ENCODE measurements at regions not wholly inside any gene's neighbourhood (a gene's known extent, or its start where the extent isn't known, plus 50 kb on each side); places are given as distances from the start of the nearest gene placed in this dataset.

DNA sequence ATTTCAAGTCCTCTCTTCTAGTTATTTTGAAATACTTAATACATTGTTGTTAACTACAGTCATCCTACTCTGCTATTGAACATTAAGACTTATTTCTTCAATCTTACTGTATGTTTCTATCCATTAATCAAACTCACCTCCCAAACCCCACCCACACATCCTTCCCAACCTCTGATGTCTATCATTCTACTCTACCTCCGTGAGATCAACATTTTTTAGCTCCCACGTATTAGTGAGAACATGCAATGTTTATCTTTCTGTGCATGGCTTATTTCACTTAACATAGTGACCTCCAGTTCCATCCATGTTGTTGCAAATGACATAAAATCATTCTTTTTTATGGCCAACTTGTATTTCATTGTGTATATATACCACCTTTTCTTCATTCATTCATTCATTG, 236.6 kb upstream of the CTNNB1 start:
- DNase-seq = no peak

DNA sequence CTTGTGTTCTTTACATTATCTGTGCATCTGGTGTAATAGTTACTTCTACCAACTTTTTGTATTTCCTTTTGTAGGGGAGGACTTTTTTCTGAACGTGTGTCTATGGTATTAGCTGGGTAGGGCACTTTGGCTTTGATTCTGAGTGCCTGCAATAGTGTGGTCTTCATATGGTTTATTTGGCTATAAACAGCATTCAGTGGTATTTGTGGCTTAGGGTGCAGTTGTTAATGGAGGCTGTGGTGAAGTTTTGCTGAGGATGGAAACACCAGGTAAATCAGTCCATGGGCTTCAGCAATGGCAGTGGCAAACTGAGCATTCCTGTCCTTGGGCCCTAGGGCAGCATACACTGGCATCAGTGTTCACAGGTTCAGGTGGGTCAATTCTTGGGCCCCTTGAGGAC, 230.6 kb upstream of the CTNNB1 start:
- DNase-seq = no peak

DNA sequence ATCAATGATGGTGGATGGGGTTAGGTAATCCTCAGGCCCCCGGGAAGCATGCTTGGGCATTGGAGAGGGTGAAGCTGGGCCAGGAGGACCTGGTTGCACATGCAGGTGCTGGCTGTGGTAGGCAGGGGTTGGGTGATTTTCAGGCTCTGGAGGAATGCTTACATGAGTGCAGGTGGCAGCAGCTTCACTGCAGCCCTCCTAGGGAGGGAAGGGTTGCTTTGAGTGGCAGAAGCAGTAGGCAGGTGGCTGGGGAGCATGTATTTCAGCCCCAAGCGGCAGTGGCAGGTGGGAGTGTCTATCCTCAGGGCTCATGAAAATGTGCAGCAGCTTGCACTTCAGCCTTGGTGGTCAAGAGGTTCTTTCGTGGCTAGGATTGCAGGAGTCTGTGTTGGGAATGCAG, 230.0 kb upstream of the CTNNB1 start:
- no peak for DNase-seq

DNA sequence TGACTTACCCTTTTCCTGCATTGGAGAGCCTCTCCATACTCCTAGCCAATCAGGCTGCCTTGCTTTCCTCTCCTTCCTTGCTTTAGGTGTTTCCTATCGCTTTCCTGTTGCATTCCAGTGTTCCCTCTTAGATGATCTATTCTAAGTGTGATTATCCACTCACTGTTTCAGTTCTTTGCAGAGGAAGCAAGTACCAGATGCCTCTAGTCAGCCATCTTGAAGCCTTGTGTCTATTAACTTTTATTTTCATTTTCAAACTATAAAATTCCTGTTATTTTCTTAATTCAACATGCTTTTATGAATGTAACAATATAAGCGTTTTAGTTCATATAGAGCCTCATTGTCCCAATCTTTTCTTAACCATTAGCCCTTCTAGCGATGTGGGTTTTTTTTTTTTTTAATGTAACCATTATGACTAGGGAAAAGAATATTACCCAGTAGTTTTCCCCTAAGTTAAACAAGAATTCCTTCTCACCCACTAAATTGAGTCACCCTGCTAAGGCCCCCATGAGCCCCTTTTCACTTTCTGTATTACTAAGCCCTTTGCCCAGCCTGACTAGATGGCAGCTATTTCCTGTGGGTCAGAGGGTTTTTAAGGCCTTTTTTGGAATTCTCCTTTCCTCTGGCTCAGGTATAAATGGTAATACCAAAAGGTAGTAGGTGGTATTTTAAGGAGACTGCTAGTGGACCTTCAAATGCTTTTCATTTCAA, 229.4 kb upstream of the CTNNB1 start:
- DNase-seq = no peak

DNA sequence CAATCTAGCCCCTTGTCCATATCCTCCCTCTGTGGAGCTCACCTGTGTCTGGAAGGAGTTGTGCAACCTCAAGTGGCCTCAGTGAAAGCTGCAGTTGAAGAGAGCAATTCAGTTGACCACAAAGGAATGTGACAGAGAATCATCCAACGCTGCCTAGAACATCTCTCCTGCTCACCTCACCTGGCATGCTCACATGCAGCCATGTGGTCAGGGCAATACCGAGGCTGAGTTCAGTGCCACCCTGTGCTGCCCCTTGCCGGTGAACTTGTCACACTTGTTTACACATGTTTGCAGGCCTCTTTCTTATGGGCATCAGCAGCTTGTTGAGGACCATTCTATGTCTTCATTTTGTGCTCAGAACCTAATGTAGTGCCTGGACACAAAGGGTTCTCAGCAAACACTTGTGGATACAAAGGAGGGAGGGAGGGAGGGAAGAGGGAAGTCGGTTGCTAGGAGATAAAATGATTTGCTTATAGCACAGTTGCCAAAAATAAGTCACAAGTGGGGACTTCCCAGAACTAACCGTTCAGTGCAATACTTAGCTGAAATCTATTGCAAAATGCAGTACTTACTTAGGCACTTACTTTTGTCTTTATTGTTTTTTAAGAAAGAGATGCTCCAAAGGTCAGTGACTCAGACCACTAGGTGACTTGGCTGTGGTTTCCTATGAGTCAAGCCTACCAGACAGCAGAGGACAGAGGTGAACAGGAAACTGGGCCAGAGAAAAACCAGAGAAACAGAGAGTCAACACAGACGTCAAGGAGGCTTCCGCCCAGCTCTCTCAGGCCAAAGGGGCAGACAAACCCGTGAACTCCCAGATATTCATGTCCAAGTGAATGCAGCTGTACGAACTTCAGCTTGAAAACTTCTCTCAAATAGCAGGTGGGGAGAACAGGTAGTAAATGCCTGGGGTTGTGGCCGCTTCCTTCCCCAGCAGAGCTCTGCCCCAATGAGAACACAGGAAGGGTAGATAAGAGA, 227.8 kb upstream of the CTNNB1 start:
- DNase-seq = peak; percentile 71

DNA sequence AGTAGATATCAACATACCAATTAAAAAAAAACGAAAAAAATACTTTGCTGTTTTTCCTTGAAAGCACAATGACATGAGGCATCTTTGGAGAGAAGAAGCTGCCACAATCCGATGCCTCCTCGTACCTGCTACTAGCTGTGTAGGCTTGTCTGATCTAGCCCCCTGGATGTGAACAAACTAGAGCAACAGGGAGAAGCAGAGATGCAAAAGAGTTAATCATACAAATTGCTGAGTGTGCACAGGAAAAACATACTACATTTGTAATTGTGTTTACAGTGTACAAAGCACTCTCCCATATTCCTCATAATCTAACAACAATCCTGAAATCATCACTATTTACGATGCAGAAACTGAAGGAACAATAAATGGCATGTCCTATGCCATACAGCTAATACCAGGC, 227.0 kb upstream of the CTNNB1 start:
- DNase-seq = no peak

DNA sequence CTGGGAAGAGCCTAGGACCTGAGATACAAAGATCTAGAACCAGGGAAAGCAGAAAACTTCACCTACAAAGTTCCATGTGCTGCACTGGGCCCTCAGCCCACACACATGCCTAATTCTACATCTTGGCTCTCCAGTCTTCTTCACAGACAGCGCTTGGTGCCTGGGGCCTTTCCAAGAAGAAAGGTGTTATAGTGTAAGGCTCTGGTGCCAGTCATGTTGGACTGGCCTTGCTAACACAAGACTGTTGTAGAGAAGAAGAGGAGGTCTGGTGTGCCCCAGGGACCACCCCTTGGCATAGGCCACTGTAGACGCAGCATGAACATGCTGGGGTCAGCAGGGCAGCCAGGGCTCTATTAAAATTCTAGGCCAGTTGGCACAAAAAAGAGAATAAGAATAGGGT, 226.2 kb upstream of the CTNNB1 start:
- no peak for DNase-seq

DNA sequence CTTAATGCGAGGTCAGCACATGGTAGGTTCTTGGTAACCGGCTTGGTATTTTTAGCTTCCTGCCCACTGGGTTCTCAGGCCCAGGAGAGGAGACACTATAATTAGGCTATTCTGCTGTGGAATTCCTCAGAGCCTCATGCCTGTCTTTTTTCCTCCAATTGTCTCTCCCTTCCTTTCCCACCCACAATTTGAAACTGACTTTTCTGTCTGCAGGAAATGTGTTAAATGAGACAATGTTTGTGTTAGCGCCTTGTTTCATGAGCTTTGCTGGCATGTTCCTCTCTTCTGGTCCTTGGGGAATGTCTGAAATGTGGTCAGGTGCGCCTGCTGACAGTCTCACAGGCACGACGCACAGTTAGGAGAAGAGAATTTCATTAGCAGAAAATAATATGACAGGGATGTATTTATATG, 223.6 kb upstream of the CTNNB1 start:
- no peak for DNase-seq

DNA sequence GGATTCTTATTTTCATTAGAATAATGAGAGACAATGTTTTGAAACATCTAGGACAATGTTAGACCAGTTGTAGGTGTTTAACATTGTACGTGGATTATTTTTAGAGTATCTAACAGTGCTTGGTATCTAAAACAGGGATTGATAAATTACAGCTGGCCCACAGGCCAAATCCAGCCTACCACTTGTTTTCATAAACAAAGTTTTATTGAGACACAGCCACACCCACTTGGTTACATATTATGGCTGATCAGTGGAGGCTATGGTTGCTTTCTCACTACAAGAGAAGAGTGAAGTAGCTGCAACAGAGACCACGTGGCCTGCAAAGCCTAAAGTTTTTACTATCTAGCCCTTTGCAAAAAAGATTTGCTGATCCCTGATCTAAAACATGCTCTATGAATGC, 223.1 kb upstream of the CTNNB1 start:
- no peak for DNase-seq

DNA sequence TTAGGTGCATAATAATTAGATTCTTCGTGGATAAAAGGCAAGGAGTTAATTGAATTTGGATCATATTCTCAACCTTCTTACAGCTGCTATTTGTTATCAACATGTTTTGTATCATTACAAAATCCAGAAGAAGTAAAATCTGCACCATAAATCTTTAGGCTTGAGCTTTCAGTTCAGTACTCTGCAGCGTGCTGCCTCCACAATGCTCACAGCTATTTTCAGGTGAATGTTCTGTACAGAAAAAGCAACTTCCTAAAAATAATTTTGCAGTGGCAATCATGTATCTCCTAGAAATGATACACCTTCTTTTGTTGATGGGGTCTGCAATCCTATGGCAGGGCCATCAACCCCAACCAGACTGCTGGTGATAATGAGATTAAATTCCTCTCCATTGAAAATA, 220.9 kb upstream of the CTNNB1 start:
- no peak for DNase-seq

DNA sequence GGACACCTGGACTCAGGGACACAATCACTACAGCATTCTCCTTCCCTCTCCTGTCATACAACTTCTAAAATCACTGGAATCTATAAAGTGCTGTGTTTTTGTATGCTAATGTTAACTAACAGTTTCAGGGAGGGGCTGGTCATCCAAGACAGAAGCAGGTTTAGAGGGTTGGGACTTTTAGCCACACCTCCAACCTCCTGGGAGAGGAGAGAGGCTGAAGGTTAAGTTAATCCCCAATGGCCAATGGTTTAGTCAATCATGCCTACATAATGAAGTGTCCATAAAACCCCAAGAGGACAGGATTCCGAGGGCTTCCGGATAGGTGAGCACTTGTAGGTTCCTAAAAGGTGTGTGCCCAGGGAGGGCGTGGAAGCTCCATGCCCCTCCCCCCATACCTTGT, 219.3 kb upstream of the CTNNB1 start:
- DNase-seq = no peak

DNA sequence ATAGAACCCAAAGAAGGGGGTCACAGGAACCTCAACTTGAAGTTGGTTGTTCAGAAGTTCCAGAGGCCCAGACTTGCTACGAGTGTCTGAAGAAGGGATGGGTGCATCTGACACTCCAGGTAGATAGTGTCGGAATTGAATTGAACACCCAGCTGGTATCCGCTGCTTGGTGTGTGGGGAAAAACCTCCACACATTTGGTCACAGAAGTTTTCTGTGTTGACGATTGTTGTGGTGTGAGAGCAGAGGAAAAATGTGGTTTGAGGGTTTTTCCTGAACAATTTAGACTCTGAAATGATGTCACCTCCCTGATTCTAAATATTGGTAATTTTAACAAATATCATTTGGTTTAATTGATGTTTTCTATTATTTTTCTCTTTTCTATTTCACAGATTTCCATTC, 218.8 kb upstream of the CTNNB1 start:
- no peak for DNase-seq

DNA sequence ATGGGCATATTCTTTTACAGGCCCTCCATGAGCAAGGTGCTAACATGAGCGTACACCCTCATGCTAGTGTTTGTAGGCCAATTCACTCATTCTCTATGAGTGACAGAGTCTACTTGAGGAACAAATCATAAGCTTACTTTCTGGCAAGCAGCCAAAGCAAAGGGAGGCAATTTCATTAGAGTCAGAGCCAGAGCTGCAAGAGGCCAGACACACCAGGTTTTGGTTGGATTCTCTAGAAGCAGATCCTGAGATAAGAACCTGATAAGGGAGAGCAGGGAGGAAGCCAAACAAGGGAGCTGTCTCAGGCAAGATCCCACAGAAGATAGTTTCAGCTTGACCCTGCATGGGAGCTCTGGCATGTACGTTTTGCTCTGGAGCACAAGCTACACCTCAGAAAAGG, 214.1 kb upstream of the CTNNB1 start:
- no peak for DNase-seq

DNA sequence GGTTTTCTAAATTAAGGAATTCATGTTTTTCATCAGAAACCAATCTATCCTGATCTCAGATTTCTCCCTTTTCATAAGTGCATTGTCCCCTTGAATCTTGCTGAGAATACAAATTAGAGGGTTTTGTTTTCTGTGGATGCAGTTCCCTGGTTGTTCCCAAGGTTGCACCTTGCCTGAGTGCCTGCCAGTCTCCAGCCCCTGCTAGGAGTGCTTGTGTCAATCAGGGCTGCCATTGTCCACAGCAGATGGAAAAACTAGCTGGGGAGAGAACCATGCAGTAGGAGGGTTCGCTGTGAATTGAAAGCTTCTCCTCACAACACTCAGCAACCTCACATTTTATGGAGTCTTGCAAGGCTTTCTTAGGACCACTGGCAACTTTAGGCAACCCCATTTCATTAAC, 210.8 kb upstream of the CTNNB1 start:
- DNase-seq = no peak

DNA sequence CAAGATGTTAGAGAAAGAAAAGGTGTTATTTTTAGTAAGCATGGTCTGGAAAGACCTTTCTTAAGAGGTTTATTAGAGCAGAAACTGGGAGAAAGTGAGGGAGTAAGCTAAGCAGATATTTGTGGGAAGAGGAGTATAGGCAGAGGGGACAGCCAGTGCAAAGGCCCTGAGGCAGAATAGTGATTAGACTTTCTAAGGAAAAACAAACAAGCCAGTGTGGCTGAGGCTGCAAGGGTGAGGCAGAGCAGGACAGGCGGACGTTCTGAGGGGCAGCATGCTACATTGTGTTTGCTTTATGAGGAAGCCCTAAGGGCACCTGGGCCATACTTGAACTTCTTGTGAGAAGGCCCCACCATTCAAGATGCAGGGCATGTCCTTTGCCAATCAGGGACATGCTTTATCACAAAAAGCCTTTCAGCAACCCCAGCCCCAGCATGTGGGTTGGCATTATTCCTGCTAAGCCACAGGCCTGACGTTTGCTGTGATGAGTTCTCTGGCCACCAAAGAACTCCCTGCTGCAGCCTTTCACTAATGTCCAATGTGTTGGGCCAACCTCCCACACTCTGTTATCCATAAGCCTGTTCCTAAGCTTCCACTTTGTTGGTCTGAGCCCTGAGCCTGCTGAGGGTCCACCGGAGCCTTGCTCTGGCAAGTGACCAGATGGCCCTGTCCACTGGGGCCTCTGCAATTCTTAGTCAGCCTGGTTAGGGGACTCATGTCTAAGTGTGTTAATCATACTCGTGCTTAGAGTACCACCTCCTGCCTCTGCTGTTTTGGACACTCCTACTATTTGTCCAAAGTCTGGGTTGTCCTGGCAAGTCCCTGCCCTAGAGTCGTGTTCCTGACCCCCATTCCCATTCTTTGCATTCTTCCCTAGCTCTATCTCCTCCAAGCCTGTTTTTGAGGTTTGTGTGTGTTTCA, 209.9 kb upstream of the CTNNB1 start:
- DNase-seq = no peak

DNA sequence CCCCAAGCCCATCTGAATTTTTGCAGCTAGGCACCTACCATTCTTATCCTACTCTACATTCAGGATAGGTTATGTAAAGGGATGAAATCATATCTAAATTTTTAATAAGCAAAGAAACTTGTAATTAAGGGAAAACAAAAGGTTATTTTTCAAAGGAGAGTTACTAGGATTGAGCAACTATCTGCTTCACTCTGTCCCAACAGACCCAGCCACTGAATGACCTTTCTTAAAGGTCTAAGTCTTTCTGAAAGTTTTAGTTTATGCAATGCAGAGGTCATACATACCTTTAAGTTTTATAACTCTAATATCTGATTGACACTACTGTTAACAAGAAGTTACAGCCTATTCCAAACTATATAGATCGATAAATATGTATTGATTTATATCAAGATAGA, 209.2 kb upstream of the CTNNB1 start:
- no peak for DNase-seq

DNA sequence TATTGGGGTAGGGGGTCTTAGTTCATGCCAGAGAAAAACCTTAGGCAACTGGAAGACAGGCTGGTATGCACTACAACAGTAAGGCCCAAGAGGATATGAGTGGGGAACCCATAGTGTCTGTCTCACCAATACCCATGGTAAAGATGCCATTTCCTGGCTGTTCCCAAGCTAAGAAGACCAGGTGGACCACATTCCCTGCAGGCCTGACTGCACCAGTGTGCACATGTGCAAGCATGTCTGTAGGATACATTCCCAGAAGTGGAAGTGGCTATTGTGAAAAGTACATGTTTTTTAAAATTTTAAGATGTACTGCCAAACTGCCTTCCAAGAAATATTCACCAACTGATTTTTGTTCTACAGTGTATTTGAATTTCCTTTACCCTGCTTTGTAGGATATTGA, 207.3 kb upstream of the CTNNB1 start:
- DNase-seq = no peak

DNA sequence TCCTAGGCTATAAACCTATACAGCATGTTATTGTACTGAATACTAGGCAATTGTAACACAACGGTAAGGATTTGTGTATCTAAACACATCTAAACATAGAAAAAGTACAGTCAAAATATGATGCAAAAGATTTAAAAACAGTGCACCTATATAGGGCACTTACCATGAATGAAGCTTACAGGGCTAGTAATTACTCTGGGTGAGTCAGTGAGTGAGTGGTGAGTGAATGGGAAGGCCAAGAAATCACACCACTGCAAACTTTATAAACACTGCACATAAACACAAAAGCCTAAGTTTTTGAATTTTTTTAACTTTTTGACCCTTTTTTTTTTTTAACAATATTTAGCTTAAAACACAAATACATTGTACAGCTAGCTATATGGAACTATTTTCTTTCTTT, 204.7 kb upstream of the CTNNB1 start:
- DNase-seq = no peak

DNA sequence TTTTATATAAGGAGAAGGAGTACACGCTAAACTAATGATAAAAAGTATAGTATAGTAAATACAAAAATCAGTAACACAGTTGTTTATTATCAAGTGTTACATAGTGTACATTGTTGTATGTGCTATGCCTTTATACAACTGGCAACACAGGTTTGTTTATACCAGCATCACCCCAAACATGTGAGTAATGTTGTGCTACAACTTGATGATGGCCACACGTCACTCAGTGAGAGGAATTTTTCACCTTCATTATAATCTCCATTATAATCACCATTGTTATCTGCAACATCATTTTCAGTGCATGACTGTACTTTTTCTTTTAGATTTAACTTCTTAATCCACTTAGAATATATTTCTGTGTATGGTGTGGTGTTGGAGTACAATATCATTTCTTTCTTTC, 204.0 kb upstream of the CTNNB1 start:
- no peak for DNase-seq

DNA sequence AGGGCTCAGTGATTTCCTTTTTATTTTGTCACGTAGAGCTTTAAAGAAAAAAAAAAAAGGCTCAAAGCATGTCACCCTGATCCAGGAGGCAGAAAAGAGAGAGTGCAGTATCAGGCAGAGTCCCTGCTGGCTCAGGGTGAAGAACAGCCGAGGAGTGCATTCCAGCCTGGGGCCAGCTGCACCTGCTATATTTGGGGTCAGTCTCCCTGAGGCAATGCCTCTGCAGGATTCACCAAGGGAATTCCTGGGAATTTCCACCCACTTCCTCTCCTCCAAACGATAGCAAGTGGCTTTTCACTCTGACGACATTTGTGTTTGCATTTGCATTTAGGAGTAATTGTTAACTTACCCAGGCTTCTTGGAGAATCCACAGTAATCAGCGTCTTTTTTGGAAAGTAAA, 202.9 kb upstream of the CTNNB1 start:
- no peak for DNase-seq

DNA sequence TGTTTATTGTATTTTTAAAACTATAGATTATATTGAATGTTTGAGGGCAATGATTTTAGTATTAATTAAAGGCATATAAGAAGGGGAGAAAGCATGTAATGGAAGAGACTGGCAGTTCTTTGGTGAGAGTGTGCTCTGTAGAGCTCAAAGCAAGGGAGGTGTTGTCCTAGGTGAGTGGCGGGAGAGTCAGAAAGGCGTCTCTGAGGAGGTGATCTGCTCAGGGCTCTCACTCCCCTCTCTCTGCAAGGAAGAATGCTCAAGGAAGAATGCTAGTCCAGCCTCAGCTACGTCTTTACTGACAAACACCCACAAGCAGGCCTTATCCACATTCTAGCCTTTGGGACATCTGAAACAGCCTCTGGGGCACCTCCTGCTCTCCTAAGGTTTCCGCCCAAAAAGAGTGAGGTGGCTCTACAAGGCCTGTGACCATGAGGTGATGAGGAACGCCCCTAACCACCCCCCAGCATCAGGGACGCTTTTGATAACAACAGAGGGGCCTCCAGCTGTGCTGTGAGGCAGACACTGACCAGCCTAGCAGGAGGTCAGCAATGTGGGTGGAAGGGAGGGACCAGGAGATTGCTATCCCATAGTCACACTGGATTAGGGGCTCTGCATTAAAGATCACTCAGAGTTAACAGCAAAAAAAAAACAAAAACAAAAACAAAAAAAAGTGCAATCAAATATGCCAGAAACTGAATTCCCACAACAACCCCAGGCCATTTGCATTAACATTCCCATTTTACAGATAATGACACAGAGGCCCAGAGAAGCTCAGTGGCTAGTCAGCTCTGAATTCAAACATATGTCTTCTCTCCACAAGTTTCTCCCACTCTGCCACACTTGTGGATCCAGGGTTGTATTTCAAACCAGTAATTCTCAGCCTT, 202.2 kb upstream of the CTNNB1 start:
- no peak for DNase-seq

Data from left hindlimb (tissue), 1 donor.